ENCODE measurements at regions not wholly inside any gene's neighbourhood (a gene's known extent, or its start where the extent isn't known, plus 50 kb on each side); places are given as distances from the start of the nearest gene placed in this dataset.

GRCh38 chr11:96779030-96779429 lies 389.2 kb downstream of the JRKL start:
- Histone ChIP-seq H3K36me3 (ENCODE audit: low read depth, low read length) (no peaks in the 10 kb centered on the region), H3K9me3 (ENCODE audit: low read length) (no peaks in the 10 kb centered on the region), H3K4me3 (ENCODE audit: low read length) (no peak overlapping the region), H3K9me2 (replicated peaks; ENCODE audit: low read length) (no peaks in the 10 kb centered on the region), H3K79me2 (ENCODE audit: low read length) (no peaks in the 10 kb centered on the region), H3K4me2 (ENCODE audit: low read length) (no peak overlapping the region), H3K4me1 (ENCODE audit: insufficient read depth, low read length) (no peaks in the 10 kb centered on the region), H3F3A (ENCODE audit: low read length, unreplicated experiment) (no peaks in the 10 kb centered on the region), H4K20me1 (ENCODE audit: low read length) (no peaks in the 10 kb centered on the region), H3K9ac (ENCODE audit: low read length) (no peak overlapping the region), H3K27ac (ENCODE audit: low read length) (no peak overlapping the region), H2AFZ (ENCODE audit: low read length) (no peak overlapping the region), H3K27me3 (ENCODE audit: low read length) (peaks cover 5% of the 10 kb centered on the region; the same call in 1 of the 2 replicates)
- ChIA-PET POLR2A (ENCODE audit: unreplicated experiment) (no interaction called here), CTCF (no interaction called here)
- no TSS peak for BruUV-seq (replicated peaks)
- ATAC-seq (no peak), DNase-seq (no peak)
- intact Hi-C loops (cut with micrococcal nuclease), result no loop called here
- TF ChIP-seq EZH2phosphoT487 (IDR thresholded peaks at IDR 0.05; ENCODE audit: borderline replicate concordance, low read length) (no peak), CTCF (conservative IDR thresholded peaks at IDR 0.05; ENCODE audit: low read depth, low read length) (no peak), EZH2 (IDR thresholded peaks at IDR 0.05; ENCODE audit: low read length, unreplicated experiment) (no peak)

DNA sequence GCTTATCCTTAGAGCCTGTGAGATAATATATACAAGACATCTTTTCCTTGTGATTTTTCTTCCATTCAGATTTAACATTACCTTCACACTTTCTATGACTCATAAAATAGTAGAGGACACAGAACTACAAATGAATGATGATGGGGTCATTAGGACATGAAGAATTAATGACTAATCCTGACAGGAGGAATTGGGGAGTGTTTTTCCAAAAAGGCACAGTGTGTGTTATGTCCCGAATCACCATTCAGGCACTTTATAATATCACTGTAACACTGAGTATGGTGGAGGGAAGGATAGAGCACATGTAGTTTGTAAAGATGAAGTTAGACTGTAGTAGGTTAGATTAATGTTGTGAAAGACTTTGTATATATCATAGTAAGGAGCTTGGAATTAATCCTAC lies 391.3 kb downstream of the JRKL start:
- POLR2A ChIA-PET (ENCODE audit: unreplicated experiment), result no interaction called here
- H3K4me2 ChIP-seq (ENCODE audit: low read length), result no peak overlapping the region
- H3K9me3 ChIP-seq (ENCODE audit: low read length), result no peaks in the 10 kb centered on the region
- H3K79me2 ChIP-seq (ENCODE audit: low read length), result no peaks in the 10 kb centered on the region
- no peak overlapping the region for H2AFZ ChIP-seq (ENCODE audit: low read length)
- no peaks in the 10 kb centered on the region for H4K20me1 ChIP-seq (ENCODE audit: low read length)
- no peak overlapping the region for H3K9ac ChIP-seq (ENCODE audit: low read length)
- no peaks in the 10 kb centered on the region for H3K36me3 ChIP-seq (ENCODE audit: low read depth, low read length)
- no peaks in the 10 kb centered on the region for H3F3A ChIP-seq (ENCODE audit: low read length, unreplicated experiment)
- no peaks in the 10 kb centered on the region for H3K9me2 ChIP-seq (replicated peaks; ENCODE audit: low read length)
- H3K4me3 ChIP-seq (ENCODE audit: low read length), result no peak overlapping the region
- no peak overlapping the region for H3K27ac ChIP-seq (ENCODE audit: low read length)
- intact Hi-C loops (cut with micrococcal nuclease), result no loop called here
- no peak for TF ChIP-seq EZH2phosphoT487 (IDR thresholded peaks at IDR 0.05; ENCODE audit: borderline replicate concordance, low read length)
- no peak for TF ChIP-seq CTCF (conservative IDR thresholded peaks at IDR 0.05; ENCODE audit: low read depth, low read length)
- no peak for TF ChIP-seq EZH2 (IDR thresholded peaks at IDR 0.05; ENCODE audit: low read length, unreplicated experiment)
- CTCF ChIA-PET, result no interaction called here
- ATAC-seq (no peak), DNase-seq (peak; percentile 11)
- peaks cover 17% of the 10 kb centered on the region; the same call in 1 of the 2 replicates for H3K27me3 ChIP-seq (ENCODE audit: low read length)
- no peaks in the 10 kb centered on the region for H3K4me1 ChIP-seq (ENCODE audit: insufficient read depth, low read length)
- no TSS peak for BruUV-seq (replicated peaks)

DNA sequence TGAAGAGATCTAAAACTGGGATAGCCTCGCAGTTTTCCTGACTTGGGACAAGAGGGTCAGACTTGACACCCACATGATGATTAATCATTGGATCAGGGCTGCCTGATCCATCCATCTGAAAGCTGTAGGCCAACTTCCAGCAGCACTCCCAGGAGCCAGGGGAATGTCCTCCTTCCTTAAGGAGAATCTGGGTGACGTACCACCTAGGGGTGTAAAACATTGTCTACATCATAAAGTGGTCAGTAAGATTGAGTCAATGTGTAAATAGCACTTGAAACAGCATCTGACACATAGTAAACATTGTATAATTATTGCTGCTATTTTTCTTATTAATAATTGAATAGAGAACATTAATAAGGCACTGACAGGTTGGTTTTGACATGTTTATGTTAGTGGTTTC lies 392.8 kb downstream of the JRKL start:
- Histone ChIP-seq H3K36me3 (ENCODE audit: low read depth, low read length) (no peaks in the 10 kb centered on the region), H3K4me2 (ENCODE audit: low read length) (no peak overlapping the region), H4K20me1 (ENCODE audit: low read length) (no peaks in the 10 kb centered on the region), H3K27ac (ENCODE audit: low read length) (no peak overlapping the region), H3K27me3 (ENCODE audit: low read length) (peaks cover 26% of the 10 kb centered on the region; the same call in 1 of the 2 replicates), H3K9me3 (ENCODE audit: low read length) (no peaks in the 10 kb centered on the region), H3K9me2 (replicated peaks; ENCODE audit: low read length) (no peaks in the 10 kb centered on the region), H3K79me2 (ENCODE audit: low read length) (no peaks in the 10 kb centered on the region), H2AFZ (ENCODE audit: low read length) (no peak overlapping the region), H3K9ac (ENCODE audit: low read length) (no peak overlapping the region), H3F3A (ENCODE audit: low read length, unreplicated experiment) (no peaks in the 10 kb centered on the region), H3K4me3 (ENCODE audit: low read length) (no peak overlapping the region), H3K4me1 (ENCODE audit: insufficient read depth, low read length) (no peaks in the 10 kb centered on the region)
- CTCF ChIA-PET, result no interaction called here
- intact Hi-C loops (cut with micrococcal nuclease), result no loop called here
- peak; percentile 51 for ATAC-seq
- POLR2A ChIA-PET (ENCODE audit: unreplicated experiment), result no interaction called here
- peak; percentile 40 for DNase-seq
- no TSS peak for BruUV-seq (replicated peaks)
- TF ChIP-seq EZH2phosphoT487 (IDR thresholded peaks at IDR 0.05; ENCODE audit: borderline replicate concordance, low read length) (no peak), CTCF (conservative IDR thresholded peaks at IDR 0.05; ENCODE audit: low read depth, low read length) (no peak), EZH2 (IDR thresholded peaks at IDR 0.05; ENCODE audit: low read length, unreplicated experiment) (no peak)
